ENCODE measurements at regions not wholly inside any gene's neighbourhood (a gene's known extent, or its start where the extent isn't known, plus 50 kb on each side); places are given as distances from the start of the nearest gene placed in this dataset.

DNA sequence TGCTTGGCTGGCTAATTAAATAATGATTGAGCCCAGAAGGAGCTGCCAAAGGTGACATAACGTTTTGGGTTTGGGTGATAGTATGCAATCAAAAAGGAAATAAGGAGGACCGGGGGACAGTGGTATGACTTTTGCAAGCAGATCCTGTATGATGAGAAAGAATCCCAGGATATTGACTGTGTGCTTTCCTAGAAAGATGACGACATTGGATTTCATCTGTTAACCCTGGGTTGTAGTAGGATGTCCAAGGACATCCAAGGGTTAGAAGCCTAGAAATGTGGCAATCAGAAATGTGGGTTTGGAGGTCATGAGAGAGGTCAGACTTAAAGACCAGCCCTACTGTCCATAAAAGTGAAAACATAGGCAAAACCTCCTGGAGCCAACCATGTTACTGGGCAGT is 50.3 kb upstream of the HMHB1 start:
- DNase-seq = no peak

DNA sequence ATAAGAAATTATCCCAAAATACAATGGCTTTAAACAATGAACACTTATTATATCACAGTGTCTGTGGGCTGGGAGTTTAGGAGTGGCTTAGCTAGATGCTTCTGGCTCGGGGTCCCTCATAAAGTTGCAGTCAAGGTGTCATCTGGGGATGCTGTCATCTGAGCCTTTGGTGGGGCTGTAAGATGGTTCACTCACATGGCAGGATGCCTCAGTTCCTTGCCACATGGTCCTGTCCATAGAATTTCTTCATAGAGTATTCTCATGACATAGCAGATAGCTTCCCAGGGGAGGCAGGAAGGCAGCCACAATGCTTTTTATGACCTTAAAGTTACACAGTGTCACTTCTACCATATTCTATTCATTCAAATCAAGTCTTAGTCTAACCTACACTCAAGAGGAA is 51.2 kb upstream of the HMHB1 start:
- no peak for DNase-seq

DNA sequence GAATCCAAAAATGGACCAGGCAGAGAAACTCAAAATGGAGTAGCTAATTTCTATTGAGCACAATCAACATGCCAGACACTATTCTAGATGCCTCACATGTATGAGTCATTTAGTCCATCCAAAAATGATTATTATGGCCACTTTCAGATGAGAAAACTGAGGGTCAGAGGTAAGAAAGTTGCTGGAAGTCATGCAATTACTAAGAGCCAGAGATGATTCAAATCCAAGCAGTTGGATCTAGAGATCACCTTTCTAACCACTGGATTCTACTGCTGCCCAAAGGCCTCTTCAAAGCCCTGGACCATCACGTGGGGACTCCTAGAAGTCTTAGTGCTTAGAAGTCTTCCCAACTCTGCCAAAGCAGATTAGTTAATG is 51.8 kb upstream of the HMHB1 start:
- no peak for DNase-seq

DNA sequence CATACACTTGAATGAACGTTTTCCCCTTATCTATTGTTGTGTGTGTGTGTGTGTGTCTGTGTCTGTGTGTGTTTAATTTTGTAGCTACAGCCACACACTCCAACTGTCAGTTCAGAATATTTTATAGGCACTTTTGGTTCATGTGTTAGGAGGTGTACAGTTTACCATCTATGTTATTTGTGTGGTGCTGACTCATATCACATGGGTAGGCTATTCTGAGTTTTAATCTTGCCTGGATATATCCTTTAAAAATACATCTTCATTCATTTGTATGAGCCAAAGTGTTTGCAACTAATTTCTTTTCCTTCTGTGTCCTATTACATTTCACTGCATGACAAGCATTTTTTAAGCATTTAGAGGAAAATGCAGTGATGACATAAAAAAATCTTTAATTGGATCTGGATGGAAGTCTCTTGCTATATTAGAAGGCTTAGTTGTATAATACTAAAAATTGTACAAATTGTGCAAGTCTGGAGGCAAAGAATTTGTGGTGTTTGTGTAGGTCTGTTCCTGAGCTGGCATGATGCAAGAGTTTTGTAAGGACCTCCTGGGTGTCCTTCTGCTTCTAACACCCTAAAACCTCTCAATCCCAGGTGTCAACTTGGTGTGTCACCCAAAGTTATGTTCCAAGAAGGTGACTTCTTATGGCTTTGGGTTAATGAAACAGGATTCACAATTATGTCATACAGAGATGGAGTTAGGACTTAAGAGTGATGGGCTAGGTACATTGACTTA is 52.4 kb upstream of the HMHB1 start:
- DNase-seq = no peak

DNA sequence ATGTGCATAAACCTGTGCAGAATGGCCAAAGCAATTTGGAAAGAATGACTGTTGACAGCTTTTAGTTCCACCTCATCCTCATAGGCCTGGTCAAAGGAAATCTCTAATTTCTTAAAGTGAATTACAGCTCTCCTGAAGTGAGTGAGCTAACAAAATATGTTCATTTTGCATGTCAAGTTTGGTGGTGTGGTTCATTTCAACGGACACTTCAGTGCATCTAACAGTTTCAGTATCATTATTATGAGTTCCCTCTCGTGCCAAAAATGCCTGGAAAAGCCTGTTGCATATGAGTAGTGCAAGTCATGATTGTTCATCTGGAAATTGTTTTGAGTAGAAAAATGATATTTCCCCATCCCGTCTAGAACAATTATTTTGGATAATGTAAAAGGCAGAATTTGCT is 53.2 kb upstream of the HMHB1 start:
- no peak for DNase-seq

DNA sequence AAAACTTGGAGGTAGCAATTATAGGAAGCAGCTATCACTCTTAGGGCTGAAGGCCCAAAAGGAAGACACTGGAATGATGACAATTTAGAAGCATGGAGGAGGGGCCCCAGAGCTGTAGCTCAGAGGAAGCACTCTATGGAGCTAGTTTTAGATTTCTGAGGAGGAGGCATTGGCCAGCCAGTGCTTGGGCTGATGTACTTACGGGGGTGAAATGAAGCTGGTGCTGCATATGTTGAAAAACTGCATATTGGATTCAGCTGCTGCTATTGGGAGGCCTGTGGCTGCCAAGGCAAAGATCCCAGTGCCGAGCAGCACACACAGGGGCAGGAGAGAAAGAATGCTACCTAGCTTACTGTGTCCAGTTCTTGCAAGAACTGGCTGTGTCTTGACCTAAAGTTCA is 53.9 kb upstream of the HMHB1 start:
- DNase-seq = no peak

DNA sequence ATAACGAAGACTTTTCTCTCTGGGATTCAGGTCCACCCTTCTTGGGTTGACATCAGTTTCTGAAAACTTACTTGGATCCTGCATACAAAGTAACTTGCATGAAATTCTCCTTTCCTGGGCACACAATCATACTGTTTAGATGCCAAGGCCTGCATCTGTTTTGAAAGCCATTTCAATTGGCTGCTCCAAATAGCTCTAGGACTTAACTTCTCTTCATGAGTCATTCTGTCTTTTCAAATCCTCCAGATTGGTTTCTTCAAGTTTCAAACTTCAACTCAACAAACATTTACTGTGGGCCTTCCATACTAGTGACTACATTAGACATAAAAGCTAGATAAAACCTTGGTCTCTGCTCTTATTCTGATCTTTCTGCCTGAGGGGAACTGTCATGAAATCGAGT is 54.8 kb upstream of the HMHB1 start:
- DNase-seq = no peak

DNA sequence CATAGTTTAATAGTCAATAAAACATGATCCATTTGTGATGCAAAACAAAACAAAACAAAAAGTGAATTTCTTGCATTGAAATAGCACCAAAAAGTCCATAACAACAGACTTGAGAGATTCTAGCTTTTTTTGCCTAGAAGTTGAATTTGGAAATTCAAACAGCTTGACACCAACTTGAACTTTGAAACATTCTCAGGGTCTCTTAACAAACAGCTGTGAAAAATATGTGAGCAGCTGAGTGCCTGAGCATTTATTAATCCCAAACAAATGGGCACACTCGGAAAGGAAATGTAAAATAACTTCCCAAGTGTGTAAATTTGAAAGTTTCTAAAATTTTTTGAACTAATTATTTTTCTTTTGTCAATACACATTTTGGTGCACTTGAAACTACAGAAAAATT is 56.0 kb upstream of the HMHB1 start:
- no peak for DNase-seq

DNA sequence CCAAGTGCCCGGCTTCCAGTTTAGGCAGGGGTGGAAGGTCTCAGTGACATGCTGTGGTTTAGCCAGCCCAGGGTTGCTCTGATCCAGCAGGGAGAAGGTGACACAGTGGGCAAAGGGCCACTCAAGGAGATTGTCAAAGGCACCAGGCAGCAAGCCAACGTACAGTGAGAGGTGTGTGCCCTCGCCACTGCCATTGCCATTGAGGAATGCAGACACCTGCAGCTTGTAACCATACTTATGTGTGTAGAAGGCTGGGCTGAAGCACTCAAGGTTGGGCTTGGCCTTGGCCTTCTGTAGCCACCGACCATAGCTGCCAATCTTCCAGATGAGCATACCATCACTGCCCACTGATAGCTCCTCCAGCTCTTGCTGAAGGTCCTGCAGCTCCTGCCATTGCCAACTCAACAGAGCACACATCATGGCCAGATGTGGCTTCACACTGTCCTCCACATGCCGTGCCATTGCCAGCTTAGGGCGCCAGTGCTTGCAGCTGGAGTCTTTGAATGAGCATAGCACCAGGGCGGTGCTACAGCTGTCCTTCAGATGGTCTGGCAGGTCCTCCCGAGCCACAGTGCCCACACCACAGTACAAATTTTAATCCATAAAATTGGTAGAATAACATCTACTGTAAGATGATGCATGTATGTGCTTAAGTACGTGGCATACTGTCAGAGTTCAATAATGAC is 59.7 kb upstream of the HMHB1 start:
- no peak for DNase-seq

DNA sequence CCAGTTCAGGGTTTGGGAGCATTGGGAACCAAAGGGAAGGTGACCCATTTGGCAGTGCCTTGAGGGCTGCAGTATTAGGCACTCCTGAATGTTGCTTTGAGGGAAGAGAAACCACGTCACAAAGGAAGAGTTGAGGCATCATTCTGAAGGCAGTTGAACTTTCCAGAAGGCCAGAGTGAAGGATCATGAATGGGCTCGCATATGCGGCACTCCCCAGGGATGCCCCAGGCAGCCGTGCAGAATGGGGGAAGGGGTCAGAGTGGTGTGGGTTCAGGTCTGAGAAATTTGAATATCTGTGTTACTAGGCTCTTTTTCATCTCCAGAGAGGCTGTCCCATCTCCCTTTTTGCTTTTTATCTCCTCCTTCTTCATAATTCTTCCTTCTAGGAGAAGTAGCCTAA is 60.6 kb upstream of the HMHB1 start:
- DNase-seq = no peak

DNA sequence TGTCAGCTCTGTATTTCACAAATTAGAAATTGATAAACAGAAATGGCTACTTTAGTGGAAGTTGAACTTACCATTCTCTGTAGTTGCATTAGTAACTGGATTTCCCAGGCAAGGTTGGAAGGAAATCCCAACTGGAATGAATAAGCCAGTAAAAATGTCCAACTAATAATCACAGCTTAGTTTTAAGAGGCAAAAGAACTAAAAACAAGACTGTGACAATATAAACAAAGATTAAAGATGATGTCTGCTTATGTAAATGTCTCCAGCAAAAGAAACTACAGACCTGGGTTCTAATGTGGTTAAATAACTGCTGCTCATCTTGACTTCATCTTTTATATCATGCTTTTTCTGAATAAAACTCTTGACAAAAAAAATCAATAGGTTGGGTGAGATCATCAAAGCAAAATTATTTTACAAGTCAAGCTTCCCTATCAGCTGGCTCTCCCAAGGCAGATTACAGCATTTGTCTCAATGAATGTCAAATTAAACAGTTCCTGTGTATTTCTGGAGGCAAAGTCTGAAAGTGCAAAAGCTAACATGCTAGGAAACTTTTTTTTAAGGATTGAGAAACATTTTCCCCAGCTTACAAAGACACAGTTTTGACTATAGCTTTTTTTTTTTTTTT is 62.3 kb upstream of the HMHB1 start:
- DNase-seq = no peak

DNA sequence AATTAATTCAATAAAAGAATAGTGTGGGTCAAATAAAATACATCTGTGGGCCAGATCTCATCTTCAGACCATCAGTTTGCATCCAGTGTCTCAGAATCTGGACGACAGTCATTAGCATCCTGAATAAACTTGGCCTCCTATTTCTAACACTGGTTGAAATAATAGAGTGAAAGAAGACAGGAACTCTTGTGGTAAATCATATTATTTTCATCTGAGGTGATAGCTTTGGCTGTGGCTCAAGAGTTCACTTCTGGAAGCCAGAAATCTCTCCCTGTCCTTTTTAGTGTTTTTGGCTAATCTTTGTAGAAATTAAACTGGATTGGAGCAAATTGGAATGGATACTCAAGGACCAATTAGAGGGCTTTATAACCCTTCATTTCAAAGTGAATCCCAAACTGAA is 63.4 kb upstream of the HMHB1 start:
- no peak for DNase-seq

DNA sequence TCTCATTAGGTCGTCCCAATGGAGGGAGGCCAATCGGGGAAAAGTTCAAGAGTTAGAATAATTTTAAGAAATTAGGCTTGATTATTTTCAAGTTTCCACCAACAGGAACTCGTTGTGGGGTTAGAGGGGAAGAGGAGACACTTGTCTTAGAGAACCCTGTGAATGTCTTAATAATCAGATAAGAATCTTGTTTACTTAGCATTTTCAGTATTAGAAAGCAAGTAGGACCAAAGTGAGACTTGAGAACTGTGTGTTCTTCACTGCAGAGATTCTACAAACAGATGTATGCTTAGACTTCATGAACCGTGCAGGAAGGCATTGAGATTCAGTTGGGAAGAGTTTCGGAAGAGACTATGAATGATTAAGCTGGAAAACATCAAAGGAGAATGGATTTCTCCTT is 69.0 kb upstream of the HMHB1 start:
- no peak for DNase-seq

DNA sequence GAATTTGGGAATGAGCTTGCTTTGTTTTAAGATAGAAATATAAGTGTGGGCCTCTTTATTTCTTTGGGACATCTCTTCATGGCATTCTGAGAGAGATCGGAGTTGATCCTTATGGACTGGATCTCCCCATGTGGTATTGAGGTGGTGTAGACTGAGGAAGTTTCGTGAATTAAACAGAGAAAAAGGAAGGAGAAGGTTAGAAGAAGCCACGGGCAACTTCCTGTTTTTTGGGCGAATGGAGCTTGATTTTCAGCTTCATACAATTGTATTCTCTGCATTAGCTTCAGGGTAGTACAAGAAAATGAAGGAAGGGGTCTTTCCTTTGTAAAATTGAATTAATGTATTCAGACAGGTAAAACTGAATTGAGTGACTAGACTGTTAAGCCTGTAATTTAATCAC is 70.5 kb upstream of the HMHB1 start:
- DNase-seq = no peak

DNA sequence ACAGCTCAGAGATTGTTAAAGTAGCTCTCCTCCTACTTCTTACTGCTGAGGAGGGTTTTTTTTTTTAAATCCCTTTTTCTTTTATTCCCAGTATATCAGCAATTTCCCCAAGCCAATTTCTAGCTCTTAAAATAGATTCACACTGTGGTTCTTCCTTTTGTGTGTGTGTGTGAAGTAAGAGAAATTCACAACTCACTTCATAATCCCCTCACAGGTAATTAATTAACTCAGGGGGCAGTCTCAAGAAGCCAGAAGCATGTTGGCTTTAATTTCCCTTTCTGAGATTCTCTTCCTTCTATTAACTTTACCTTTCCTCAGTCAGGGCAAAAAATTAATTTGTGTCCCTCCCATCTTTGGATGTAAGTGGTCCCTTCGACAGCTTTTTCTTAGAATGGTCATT is 71.0 kb upstream of the HMHB1 start:
- no peak for DNase-seq

DNA sequence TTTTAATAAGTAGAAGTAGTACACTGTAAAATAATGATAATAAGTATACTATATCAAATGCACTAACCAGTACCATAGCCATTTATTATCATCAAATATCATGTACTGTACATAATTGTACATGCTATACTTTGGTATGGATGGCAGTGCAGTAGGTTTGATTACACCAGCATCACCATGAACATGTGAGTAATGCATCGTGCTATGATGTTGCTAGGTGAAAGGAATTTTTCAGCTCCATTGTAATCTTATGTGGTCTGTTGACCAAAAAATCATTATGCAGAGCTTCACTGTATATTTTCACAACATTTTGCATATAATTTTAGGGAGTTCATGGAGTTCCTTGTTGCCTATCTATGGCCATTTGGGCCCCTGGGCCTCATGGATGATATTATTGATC is 72.2 kb upstream of the HMHB1 start:
- DNase-seq = peak; percentile 61

DNA sequence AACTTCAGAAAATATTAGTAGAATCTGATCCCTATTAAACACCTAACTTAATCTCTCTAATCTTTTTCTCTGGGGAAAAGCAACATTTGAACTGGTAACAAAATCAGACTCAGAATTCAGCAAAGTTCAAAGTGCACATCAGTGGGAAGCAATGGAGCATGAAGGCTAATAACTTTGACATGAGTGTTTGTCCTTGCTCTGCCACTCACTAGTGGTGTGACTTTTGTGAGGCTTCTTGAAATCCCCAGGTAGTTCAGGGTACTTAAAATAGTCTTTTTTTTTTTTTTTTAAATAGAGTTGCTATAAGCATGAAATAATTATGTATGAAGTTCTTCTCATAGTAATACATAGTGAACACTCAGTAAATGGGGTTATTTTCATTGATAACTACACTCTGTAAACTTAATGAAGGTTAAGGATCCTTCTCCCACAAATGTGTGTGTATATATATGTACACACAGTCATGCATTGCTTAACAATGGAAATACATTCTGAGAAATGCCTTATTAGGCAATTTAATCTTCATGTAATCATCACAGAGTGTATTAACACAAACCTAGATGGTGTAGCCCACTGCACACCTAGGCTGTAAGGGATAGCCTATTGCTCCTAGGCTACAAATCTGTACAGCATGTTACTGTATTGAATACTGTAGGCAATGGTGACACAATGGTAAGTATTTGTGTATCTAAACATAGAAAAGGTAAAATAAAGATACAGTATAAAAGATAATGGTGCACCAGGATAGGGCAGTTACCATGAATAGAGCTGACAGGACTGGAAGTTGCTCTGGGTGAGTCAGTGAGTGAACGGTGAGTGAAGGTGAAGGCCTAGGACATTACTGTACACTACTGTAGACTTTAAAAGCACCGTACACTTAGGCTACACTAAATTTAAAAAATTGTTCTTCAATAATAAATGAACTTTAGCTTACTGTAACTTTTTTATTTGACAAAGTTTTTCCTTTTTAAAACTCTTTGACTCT is 73.3 kb upstream of the HMHB1 start:
- DNase-seq = no peak

DNA sequence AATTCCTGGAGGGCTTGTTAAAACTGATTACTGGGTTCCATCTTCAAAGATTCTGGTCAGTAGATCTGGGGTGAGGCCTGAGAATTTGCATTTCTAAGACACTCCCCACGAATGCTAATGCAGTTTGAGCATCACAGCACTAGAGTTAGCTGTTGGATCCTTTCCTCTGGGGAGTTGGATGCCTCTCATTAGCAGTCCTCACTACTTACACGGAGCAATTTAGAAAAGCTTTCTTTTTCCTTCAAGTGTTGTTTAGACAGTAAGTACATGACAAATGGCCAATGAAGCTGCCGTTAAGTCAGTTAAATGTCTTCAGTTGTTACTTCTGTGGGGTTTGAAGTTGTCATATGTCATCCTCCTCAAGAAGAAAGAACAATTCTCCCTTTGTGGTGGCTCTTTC is 74.9 kb upstream of the HMHB1 start:
- no peak for DNase-seq

DNA sequence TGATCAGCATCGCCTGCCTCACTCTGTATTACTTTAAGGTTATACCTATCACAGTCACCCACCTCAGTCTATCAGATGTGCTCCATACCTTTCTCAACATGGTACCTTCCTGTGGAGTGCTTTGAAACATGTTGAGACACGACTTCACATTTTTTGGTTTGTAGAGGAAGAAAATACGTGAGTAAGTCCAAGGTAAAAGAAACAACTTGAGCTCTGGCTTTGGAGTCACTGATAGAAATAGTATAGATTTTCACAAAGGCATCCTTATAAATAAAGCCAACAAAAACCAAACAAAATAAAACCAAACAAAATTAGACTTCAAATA is 77.5 kb upstream of the HMHB1 start:
- DNase-seq = no peak

DNA sequence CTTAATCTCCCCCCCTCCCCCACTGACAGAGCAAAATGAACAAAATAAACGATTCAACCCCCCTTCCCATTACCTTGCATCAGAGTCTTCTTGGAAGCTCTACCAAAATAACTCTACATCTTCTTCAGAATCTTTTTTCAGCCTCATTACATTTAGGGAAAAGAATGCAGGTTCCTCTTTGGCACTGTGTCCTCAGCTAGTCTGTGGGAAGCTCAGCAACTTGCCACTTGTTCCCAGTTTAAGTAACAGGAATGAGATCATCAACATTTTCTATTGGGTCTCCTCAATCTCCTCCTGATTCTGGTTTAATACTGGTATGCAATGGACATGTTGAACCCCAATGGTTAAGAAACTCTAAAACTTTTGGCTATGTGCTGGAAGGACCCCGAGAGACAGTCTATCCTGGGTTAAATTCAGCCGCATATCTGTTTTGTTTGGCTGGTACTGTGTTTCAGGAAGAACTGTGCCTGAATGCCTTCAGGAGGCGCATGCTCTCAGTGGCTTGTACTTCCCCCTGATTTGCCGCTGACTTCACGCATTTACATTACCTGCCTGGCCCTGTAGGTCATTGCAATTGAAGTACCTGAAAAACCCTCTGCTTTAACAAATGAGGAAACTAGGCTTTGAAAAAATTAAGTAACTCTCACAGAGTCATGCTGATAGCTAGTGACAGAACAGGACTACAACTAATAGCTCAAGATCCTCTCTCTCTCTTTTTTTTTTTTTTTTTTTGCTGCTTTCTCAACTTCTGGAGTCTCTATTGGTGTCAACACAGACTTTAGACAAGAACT is 78.1 kb upstream of the HMHB1 start:
- peak; percentile 13 for DNase-seq

DNA sequence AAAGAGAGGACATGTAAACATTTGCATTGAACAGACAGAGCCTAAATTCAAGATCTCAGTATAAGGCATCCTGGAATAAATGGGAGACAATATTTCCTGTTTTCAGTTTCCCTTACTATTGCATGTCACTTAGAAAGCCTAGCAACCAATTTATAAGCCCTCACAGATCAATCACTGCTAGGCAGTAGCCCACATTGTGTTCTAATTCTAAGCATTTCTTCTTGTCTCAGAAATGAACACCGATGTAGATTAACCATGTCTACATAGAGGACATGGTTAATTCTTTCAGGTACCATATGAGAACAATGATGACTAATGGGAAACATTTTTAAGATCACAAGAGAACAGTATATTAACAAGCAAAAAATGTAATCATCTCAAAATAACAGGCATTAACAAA is 79.6 kb upstream of the HMHB1 start:
- no peak for DNase-seq

DNA sequence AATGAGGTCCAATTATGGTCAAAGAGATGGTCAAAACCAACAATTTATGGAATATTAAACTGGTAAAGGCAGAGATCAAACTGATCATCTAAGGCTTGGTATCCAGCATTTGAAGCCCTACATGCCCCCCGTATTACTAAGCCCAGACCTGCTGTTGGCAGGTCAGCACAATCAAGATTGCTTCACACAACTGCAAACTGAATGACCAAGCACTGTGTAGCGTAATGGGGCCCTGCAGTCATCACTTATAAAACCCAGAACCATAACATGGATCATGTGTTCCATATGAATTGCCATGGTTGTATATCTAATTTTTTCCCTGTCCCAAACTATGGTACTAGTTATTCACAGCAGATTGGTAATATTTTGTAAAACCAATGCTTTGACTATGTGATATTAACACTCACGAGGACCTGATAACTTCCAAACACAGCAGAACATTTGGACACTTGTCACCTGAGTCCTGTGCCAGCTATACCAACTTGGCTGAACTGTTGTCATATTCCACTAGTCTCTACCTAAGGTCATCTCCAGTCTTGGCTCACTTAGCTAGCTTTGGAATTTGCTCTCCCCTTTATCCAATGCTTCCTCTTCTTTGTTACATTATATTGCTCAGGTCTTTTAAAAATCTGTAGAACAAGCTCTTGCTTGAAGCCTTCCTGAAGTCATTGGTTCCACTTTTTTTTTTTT is 81.7 kb upstream of the HMHB1 start:
- no peak for DNase-seq

Measured in NCI-H226 (cell line).